Muscle layer of duodenum (tissue), 2 donors: ENCODE measurements at regions not wholly inside any gene's neighbourhood (a gene's known extent, or its start where the extent isn't known, plus 50 kb on each side); places are given as distances from the start of the nearest gene placed in this dataset.

Experiments
- H3K27ac ChIP-seq: one replicate; pipeline ENCODE4 v1.7.0; 2013; ENCODE audit warnings: mild to moderate bottlenecking, low read length
- H3K27me3 ChIP-seq: one replicate; pipeline ENCODE4 v1.7.0; 2013; ENCODE audit warnings: low read depth, mild to moderate bottlenecking, control low read depth, low read length
- H3K36me3 ChIP-seq, 2 donors: one replicate each; pipeline ENCODE4 v1.7.0; 2013; ENCODE audit warnings: low read length in 2 of 2, control low read depth in 1 of 2, mild to moderate bottlenecking in 1 of 2; ENCODE audit not compliant: insufficient read depth in 2 of 2, control insufficient read depth in 1 of 2
- H3K4me1 ChIP-seq, 2 donors: one replicate each; pipeline ENCODE4 v1.7.0; 2013; ENCODE audit warnings: low read length in 2 of 2, mild to moderate bottlenecking in 2 of 2, control low read depth in 1 of 2, moderate library complexity in 1 of 2; ENCODE audit not compliant: insufficient read depth in 2 of 2, control insufficient read depth in 1 of 2
- H3K4me3 ChIP-seq, 2 donors: one replicate each; pipeline ENCODE4 v1.7.0; 2013; ENCODE audit warnings: low read length in 2 of 2, low read depth in 1 of 2, mild to moderate bottlenecking in 1 of 2
- H3K9me3 ChIP-seq, 2 donors: one replicate each; pipeline ENCODE4 v1.7.0; 2013; ENCODE audit warnings: low read length in 2 of 2, control low read depth in 1 of 2, mild to moderate bottlenecking in 1 of 2; ENCODE audit not compliant: control insufficient read depth in 1 of 2
- donor health status: healthy.

DNA sequence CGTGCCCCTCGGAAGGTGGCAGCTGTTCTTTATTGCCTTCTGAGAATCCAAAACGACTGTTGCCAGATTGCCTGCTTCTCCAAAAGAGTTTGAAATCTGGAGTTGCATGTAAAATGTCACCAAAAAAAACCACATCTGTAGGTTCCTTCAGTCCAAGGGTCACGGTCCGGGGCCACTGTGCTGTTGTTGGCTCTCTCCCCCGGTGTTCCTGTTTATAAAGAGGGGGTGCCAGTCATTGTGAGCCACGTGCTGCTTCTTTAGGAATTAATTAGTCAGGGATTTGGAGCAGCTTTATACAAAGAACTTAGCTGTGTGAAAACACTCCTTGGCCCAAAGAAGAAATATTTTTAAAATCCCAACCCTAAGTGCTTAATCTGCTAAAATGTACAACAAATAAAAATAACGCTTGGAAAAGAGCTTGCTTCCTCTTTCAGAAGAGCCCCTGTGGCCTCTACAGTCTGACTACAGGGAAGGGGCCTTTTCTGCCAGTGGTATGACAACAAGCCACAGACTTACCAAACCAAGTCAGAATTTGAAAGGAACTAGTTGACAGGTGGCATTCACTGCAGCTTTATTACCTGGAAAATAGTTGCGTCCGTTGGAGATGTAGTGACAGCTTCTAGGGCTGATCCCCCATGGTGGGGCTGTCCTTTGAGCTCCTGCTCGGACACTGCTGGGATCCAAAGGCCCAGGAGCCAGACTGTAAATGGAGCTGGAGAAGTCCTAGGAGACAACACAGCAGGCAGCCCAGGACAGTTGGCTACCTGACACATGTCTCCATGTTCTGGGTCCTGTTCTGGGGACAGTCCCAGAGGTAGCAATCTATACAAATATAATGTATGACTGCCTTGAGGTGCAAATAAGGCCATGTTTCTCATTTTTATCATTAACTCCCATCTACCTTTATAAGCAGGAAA, 84.5 kb upstream of the SLC1A4 start:
- Histone ChIP-seq H3K4me3 (no peak overlapping the region), H3K27ac (no peak overlapping the region), H3K27me3 (no peaks in the 10 kb centered on the region), H3K36me3 (no peaks in the 10 kb centered on the region), H3K9me3 (peaks cover 0 to 3% of the 10 kb centered on the region in 2 donors), H3K4me1 (peaks cover 4% of the 10 kb centered on the region in 2 donors)

DNA sequence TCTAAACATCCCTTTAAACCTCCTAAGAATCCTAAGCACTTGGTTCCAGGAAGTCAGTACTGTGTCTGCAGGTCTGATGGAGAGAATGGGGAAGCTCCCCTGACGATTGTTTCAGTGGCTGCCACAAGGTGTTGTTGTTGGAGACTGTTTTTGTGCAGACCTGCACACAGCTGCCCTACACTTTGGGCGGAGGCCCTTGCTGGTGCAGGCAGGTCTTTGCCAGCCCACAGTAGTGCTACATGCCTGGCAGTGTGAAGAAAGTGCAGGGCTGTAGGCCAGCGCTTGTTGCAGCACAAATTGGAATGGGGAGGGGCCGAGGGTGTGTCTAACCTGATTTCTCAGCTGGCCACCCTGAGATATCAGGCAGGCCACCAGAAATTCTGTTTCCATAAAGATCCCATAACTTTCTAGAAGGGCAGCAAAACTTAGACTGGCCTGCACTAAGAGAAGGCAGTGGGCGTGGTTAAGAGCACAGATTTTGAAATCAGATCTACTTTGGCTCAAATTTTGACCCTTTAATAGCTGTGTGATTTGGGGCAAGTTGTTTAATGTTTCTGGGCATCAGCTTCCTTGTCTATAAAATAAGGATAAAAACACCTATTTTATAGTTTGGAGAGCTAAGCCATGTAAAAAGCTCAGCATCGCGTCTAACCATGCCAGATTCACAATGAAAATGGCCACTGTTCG, 83.7 kb upstream of the SLC1A4 start:
- no peak overlapping the region for H3K27ac ChIP-seq
- H3K27me3 ChIP-seq = no peaks in the 10 kb centered on the region
- H3K4me1 ChIP-seq = peaks cover 4% of the 10 kb centered on the region in 2 donors
- H3K4me3 ChIP-seq = no peak overlapping the region
- peaks cover 0 to 3% of the 10 kb centered on the region in 2 donors for H3K9me3 ChIP-seq
- no peaks in the 10 kb centered on the region for H3K36me3 ChIP-seq

DNA sequence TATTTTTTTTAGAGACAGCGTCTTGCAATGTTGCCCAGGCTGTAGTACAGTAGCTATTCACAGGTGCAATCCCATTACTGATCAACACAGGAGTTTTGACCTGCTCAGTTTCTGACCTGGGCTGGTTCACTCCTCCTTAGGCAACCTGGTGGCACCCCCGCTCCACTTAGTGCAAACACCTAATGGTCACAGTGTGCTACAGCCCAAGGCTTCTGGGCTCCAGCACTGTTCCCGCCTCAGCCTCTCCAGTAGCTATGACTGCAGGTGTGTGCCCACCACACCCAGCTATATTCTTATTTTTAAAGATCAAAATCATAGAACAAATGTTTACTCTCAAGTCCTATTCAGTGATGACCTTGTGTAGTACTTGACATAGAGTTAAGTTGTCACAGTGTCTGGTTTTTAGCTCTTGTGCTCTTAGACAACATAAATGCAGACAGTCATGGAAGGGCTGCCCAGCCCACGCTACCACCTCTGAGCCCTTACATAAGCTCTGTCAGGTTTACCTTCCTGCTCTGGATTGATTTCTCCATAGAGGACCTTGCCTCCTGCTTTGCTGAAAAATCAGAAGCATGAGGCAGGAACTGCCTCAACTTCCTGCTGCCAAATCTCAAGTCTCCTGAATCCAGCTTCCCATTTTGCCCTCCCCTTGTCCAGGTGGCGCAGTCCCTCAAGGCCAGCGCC, 82.2 kb upstream of the SLC1A4 start:
- no peak overlapping the region for H3K27ac ChIP-seq
- H3K27me3 ChIP-seq = no peaks in the 10 kb centered on the region
- H3K36me3 ChIP-seq = no peaks in the 10 kb centered on the region
- H3K4me1 ChIP-seq = peaks cover 4% of the 10 kb centered on the region in 2 donors
- no peak overlapping the region for H3K4me3 ChIP-seq
- H3K9me3 ChIP-seq = no peaks in the 10 kb centered on the region

DNA sequence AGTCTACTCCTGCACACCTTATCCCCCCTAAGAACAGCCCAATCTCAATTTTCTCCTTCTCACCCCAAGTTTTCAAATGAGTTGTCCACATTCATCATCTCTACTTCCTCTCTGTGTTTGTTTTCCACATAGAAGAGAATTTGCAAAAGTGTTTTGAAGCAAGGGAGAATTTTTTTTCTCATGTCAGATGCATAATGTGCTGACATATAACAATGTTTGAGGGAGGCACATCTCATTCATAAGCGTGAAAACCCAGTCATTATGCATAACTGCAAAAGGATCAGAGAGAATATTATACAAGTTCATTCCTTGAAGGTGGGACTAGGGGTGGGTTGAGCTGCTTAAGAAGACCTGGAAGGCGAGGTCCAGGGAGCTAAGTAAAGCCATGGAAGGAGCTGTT, 80.8 kb upstream of the SLC1A4 start:
- Histone ChIP-seq H3K9me3 (no peaks in the 10 kb centered on the region), H3K4me1 (peaks cover 4% of the 10 kb centered on the region in 2 donors), H3K27me3 (no peaks in the 10 kb centered on the region), H3K27ac (no peak overlapping the region), H3K4me3 (no peak overlapping the region), H3K36me3 (no peaks in the 10 kb centered on the region)

DNA sequence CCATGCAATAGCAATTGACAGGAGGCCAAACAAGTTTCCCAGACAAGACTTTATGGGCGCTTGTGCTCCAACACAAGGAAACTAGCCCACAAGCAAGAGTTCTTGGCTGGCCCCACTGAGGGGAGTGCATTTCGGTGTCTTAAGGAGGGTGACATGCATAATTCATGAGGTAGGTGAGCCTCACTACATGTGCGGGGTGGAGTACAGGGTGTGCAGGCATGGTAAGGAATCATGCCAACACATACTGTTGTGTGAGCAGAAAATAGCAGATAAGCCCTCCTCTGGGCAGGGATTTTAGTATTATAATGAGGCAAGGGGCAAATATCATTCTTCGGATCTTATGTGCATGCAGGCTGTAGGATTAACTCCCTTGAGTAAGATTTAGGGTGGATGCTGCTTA, 78.7 kb upstream of the SLC1A4 start:
- no peaks in the 10 kb centered on the region for H3K36me3 ChIP-seq
- H3K27ac ChIP-seq = no peak overlapping the region
- no peaks in the 10 kb centered on the region for H3K9me3 ChIP-seq
- no peaks in the 10 kb centered on the region for H3K4me1 ChIP-seq
- H3K4me3 ChIP-seq = no peak overlapping the region
- H3K27me3 ChIP-seq = no peaks in the 10 kb centered on the region

DNA sequence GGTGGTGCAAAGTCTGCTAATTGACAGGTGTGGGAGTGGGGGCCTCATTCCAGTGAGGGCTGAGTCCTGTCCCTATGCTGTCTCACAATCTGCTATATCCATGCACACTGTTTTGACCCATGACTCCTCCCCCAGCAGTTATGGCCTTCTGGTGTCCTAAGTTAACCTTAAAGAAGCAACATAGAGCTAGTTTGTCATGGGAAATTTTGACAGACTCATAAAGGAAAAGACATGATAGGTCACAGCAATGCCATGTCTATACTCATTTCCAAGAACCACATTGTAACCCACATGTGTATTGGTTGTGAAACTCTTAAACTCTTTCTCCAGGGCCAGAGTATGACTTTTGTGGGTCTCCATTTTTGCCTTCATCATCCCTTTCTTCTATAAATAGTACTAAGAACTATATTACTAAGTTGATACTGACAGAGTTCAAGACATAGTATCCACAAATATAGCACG, 78.2 kb upstream of the SLC1A4 start:
- H3K4me3 ChIP-seq = no peak overlapping the region
- H3K27me3 ChIP-seq = no peaks in the 10 kb centered on the region
- no peaks in the 10 kb centered on the region for H3K9me3 ChIP-seq
- no peaks in the 10 kb centered on the region for H3K4me1 ChIP-seq
- H3K27ac ChIP-seq = no peak overlapping the region
- H3K36me3 ChIP-seq = no peaks in the 10 kb centered on the region

DNA sequence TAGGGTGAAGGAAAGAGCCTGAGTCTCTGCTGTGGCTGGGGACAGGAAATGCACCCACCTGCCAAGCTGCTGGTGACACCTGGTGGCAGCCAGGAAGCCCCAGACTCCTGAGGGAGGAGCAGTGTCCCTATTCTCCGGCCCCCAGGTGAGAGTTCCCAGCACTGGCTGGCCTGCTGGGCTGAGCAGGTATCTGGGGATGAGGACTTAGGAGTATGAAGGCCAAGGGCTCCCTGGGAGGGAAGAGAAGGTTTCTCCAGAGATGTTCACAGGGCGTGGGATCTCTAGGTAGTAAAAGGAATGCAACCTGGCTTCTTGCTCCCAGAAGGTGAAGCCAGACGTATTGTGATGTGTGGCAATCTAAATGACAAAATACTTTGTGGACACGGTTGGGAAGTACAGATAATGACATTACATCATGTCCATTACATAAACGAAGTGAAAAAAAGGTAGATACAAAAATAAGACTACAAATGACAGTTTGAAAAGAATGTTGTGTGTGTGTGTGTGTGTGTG, 75.8 kb upstream of the SLC1A4 start:
- H3K36me3 ChIP-seq = no peaks in the 10 kb centered on the region
- H3K9me3 ChIP-seq = no peaks in the 10 kb centered on the region
- no peaks in the 10 kb centered on the region for H3K4me1 ChIP-seq
- H3K4me3 ChIP-seq = no peak overlapping the region
- no peaks in the 10 kb centered on the region for H3K27me3 ChIP-seq
- no peak overlapping the region for H3K27ac ChIP-seq

DNA sequence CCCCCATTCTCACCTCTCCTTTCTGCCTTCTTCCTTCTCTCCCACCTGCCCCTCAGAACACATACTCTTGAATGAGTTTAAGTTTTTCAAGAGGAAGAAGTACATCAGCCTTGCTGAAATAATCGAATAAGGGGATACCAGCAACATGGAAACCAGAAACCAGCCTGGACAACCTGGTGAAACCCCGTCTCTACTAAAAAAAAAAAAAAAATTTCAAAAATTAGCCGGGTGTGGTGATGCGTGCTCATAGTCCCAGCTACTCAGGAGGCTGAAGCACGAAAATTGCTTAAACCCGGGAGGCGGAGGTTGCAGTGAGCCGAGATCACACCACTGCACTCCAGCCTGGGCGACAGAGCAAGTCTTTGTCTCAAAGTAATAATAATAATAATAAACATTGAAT, 75.0 kb upstream of the SLC1A4 start:
- Histone ChIP-seq H3K36me3 (no peaks in the 10 kb centered on the region), H3K27me3 (no peaks in the 10 kb centered on the region), H3K4me3 (no peak overlapping the region), H3K9me3 (no peaks in the 10 kb centered on the region), H3K4me1 (no peaks in the 10 kb centered on the region), H3K27ac (no peak overlapping the region)

DNA sequence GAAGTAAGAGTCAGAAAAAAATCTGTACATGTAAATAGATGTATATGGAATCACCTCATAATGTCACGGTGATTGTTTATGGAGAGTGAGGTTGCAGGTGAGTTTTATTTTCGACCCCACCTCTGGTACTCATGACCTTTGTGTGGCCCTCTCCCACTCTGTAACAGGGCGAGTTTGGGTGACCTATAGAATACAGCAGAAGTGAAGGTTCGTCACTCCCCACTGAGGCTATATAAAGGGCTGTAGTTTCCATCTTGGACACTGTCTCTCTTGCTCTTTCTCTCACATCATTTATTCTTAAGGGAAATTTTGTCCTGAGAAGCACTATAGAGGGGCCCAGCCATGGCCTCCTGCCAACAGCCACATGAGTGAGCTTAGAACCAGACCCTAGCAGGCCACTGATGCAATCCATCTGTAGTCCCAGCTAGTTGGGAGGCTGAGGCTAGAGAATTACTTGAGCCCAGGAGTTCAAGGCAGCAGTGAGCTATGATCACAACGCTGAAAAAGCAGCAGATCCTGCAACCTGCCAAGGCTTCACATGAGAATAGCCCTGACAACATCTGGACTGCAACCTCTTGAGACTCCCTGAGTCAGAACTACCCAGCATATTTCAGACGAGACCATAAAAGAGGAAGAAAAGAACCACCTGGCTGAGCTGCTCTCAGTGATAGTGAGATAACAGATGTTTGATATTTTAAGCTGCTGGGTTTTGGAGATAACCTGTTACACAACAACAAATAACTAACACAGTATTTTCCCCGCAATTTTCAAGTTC, 74.3 kb upstream of the SLC1A4 start:
- no peak overlapping the region for H3K4me3 ChIP-seq
- no peaks in the 10 kb centered on the region for H3K4me1 ChIP-seq
- H3K27me3 ChIP-seq = no peaks in the 10 kb centered on the region
- H3K9me3 ChIP-seq = no peaks in the 10 kb centered on the region
- H3K27ac ChIP-seq = no peak overlapping the region
- H3K36me3 ChIP-seq = no peaks in the 10 kb centered on the region

DNA sequence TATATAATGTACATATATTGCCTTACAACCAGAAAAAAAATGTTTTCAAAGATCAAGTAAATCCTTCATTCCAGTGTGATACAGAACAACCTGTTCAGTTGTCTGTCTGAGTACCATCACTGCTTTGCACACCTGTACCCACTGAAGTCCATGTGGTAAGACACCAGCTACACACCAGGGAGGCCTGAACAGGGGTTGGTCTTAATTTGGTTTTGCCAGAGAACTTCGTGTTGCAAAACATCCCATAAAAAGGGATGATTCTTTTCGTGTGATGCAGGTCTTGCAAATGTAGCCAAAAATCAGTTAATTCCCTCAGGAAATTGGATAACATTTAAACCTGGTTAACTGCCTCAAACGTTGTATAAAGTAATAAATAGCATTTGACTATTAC, 73.7 kb upstream of the SLC1A4 start:
- no peak overlapping the region for H3K27ac ChIP-seq
- H3K27me3 ChIP-seq = no peaks in the 10 kb centered on the region
- H3K36me3 ChIP-seq = no peaks in the 10 kb centered on the region
- H3K4me1 ChIP-seq = no peaks in the 10 kb centered on the region
- H3K9me3 ChIP-seq = no peaks in the 10 kb centered on the region
- H3K4me3 ChIP-seq = no peak overlapping the region
